Osteoblast (primary cell): ENCODE measurements at regions not wholly inside any gene's neighbourhood (a gene's known extent, or its start where the extent isn't known, plus 50 kb on each side); places are given as distances from the start of the nearest gene placed in this dataset.

Experiments used
- DNase-seq: peaks from one replicate; pipeline ENCODE4 v3.0.0; 2011; ENCODE audit warnings: low spot score, mixed read lengths; ENCODE audit not compliant: insufficient read length; ENCODE audit errors: missing footprints
- H2AFZ ChIP-seq: 2 replicates; pipeline ENCODE4 v1.6.0; 2011; ENCODE audit warnings: mild to moderate bottlenecking, low read length
- H3K27ac ChIP-seq: 2 replicates; pipeline ENCODE4 v1.5.1; 2011; ENCODE audit warnings: mild to moderate bottlenecking, low read depth, low read length, moderate library complexity
- H3K27me3 ChIP-seq: 2 replicates; pipeline ENCODE4 v1.6.0; 2012; ENCODE audit warnings: mild to moderate bottlenecking, control low read depth, inconsistent platforms, low read length, moderate library complexity; ENCODE audit not compliant: insufficient read depth
- H3K36me3 ChIP-seq: 2 replicates; pipeline ENCODE4 v1.5.1; 2011; ENCODE audit warnings: mild to moderate bottlenecking, low read length, control low read depth, moderate library complexity; ENCODE audit not compliant: insufficient read depth
- H3K4me1 ChIP-seq: 2 replicates; pipeline ENCODE4 v1.5.1; 2011; ENCODE audit warnings: mild to moderate bottlenecking, low read length, control low read depth, moderate library complexity; ENCODE audit not compliant: insufficient read depth
- H3K4me2 ChIP-seq: 2 replicates; pipeline ENCODE4 v1.6.0; 2011; ENCODE audit warnings: mild to moderate bottlenecking, low read length; ENCODE audit not compliant: insufficient read depth
- H3K4me3 ChIP-seq: fragments of 200-600 bp; sonication (generic); 3 replicates; pipeline ENCODE4 v1.5.1; 2012; ENCODE audit warnings: mild to moderate bottlenecking, low read length, inconsistent platforms; ENCODE audit not compliant: insufficient read depth
- H3K79me2 ChIP-seq: 2 replicates; pipeline ENCODE4 v1.6.0; 2012; ENCODE audit warnings: mild to moderate bottlenecking, low read length, control low read depth, inconsistent platforms; ENCODE audit not compliant: insufficient read depth
- H3K9me3 ChIP-seq: 2 replicates; pipeline ENCODE4 v1.5.1; 2011; ENCODE audit warnings: low read depth, low read length, control low read depth
- H4K20me1 ChIP-seq: 2 replicates; pipeline ENCODE4 v1.6.0; 2012; ENCODE audit warnings: mild to moderate bottlenecking, low read length, control low read depth; ENCODE audit not compliant: insufficient read depth
- TF ChIP-seq, protein P1 (sequence below): IDR thresholded peaks from 2 replicates; pipeline ENCODE4 v1.5.1; 2011; ENCODE audit warnings: mild to moderate bottlenecking, low read depth, low read length, moderate library complexity; ENCODE audit errors: extremely low read depth

DNA sequence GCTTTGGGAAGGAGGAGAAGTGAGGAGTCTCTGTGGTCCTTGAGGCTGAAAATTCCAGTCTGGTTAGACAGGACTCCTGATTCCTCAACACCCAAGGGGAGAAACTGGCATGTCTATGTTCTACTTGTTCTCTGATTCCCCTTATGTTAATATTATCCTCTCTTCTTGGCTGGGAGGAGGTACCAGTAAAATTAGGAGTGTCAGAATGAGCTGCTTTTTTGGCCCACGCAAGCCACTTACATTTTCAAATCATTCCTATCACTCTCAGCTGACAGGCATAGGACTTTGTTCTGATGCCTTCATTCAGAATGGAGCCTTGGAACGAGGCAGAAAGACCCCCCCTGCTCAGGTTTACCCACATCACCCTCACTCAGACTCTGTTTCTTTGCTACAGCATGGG is 1077.2 kb downstream of the BCL11B start:
- H3K36me3 ChIP-seq: no peaks in the 10 kb centered on the region
- H3K27me3 ChIP-seq: no peaks in the 10 kb centered on the region
- H4K20me1 ChIP-seq: no peaks in the 10 kb centered on the region
- H3K4me1 ChIP-seq: no peaks in the 10 kb centered on the region
- H3K4me3 ChIP-seq: no peak overlapping the region
- no peak overlapping the region for H2AFZ ChIP-seq
- TF ChIP-seq, protein P1, sequence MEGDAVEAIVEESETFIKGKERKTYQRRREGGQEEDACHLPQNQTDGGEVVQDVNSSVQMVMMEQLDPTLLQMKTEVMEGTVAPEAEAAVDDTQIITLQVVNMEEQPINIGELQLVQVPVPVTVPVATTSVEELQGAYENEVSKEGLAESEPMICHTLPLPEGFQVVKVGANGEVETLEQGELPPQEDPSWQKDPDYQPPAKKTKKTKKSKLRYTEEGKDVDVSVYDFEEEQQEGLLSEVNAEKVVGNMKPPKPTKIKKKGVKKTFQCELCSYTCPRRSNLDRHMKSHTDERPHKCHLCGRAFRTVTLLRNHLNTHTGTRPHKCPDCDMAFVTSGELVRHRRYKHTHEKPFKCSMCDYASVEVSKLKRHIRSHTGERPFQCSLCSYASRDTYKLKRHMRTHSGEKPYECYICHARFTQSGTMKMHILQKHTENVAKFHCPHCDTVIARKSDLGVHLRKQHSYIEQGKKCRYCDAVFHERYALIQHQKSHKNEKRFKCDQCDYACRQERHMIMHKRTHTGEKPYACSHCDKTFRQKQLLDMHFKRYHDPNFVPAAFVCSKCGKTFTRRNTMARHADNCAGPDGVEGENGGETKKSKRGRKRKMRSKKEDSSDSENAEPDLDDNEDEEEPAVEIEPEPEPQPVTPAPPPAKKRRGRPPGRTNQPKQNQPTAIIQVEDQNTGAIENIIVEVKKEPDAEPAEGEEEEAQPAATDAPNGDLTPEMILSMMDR: no peak
- DNase-seq: no peak
- no peaks in the 10 kb centered on the region for H3K9me3 ChIP-seq
- no peak overlapping the region for H3K4me2 ChIP-seq
- no peak overlapping the region for H3K27ac ChIP-seq
- H3K79me2 ChIP-seq: no peaks in the 10 kb centered on the region

- H3K4me2 ChIP-seq: no peak overlapping the region
- no peaks in the 10 kb centered on the region for H3K9me3 ChIP-seq
- H3K79me2 ChIP-seq: no peaks in the 10 kb centered on the region
- no peak for DNase-seq
- no peak overlapping the region for H2AFZ ChIP-seq
- no peaks in the 10 kb centered on the region for H3K27me3 ChIP-seq
- no peaks in the 10 kb centered on the region for H3K4me1 ChIP-seq
- no peaks in the 10 kb centered on the region for H4K20me1 ChIP-seq
- no peak overlapping the region for H3K27ac ChIP-seq
- TF ChIP-seq, protein P1: no peak
- no peak overlapping the region for H3K4me3 ChIP-seq
- no peaks in the 10 kb centered on the region for H3K36me3 ChIP-seq
Measured at GRCh38 chr14:98195256-98195655, 1076.7 kb downstream of the BCL11B start.

DNA sequence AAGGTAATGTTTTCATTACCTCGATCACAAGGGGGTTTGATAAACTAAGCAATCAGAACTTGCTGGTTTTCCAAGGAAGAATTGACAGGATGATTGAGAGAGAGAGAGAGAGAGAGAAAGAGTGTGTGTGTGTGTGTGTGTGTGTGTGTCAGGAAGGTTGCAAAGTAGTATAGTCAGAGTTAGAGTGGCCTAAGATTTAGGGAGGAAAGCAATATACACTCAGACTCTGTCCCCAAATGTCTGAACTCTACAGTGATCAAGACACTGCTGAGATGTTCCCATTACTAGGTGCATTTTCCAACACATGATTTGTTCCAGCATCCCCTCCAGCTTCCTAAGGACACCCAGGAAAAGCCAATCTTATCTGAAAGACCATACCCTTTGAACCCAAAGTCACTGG is 1074.1 kb downstream of the BCL11B start:
- Histone ChIP-seq H3K4me1 (no peaks in the 10 kb centered on the region), H3K79me2 (no peaks in the 10 kb centered on the region), H2AFZ (no peak overlapping the region), H3K27ac (no peak overlapping the region), H3K4me3 (no peak overlapping the region), H3K9me3 (no peaks in the 10 kb centered on the region), H4K20me1 (no peaks in the 10 kb centered on the region), H3K27me3 (no peaks in the 10 kb centered on the region), H3K4me2 (no peak overlapping the region), H3K36me3 (no peaks in the 10 kb centered on the region)
- TF ChIP-seq, protein P1: no peak
- no peak for DNase-seq

DNA sequence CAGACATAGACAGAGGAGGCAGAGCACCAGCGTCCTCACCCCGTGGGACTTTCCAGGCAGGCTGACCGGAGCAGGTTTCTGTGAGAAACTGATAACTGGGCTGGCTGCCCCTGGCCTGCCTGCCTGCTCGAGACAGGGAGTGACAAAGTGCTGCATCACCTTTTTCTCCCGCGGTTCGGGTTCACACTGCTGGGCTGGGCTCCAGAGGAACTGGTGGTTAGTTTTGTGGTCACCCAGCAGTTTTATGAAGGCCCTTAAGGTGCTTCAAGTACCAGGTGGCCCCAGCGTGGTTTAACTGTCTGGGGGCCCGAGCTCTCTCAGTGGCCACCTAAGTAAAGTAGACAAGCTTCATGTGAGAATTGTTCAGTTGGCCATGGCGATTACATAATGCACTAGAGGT is 1073.6 kb downstream of the BCL11B start:
- no peak for DNase-seq
- H3K4me3 ChIP-seq: no peak overlapping the region
- no peak overlapping the region for H3K4me2 ChIP-seq
- H3K4me1 ChIP-seq: no peaks in the 10 kb centered on the region
- H3K27me3 ChIP-seq: no peaks in the 10 kb centered on the region
- H4K20me1 ChIP-seq: no peaks in the 10 kb centered on the region
- no peaks in the 10 kb centered on the region for H3K9me3 ChIP-seq
- H3K27ac ChIP-seq: no peak overlapping the region
- TF ChIP-seq, protein P1: no peak
- H3K79me2 ChIP-seq: no peaks in the 10 kb centered on the region
- no peak overlapping the region for H2AFZ ChIP-seq
- H3K36me3 ChIP-seq: no peaks in the 10 kb centered on the region
